Keratinocyte (primary cell): ENCODE measurements at regions not wholly inside any gene's neighbourhood (a gene's known extent, or its start where the extent isn't known, plus 50 kb on each side); places are given as distances from the start of the nearest gene placed in this dataset.

Experiments
- DNase-seq: peaks from one replicate; pipeline ENCODE4 v3.0.0-alpha.2; 2011; ENCODE audit warnings: low read depth, missing footprints, low spot score
- FAIRE-seq: peaks from 2 replicates; lab custom pipeline; 2011; peaks lifted over from hg19 to GRCh38; lab: Jason Lieb, UNC
- H2AFZ ChIP-seq: 2 replicates; pipeline ENCODE4 v1.6.0; 2012; ENCODE audit warnings: low read length, control low read depth, inconsistent platforms; ENCODE audit not compliant: control insufficient read depth
- H3K27ac ChIP-seq: 2 replicates; pipeline ENCODE4 v1.5.1; 2011; ENCODE audit warnings: low read length; ENCODE audit not compliant: control insufficient read depth, insufficient read depth
- H3K27me3 ChIP-seq: 3 replicates; pipeline ENCODE4 v1.6.0; 2011; ENCODE audit warnings: low read length; ENCODE audit not compliant: control insufficient read depth, insufficient read depth; ENCODE audit errors: extremely low read depth
- H3K36me3 ChIP-seq, 2 experiments: 2 replicates in 1 of 2; 3 replicates in 1 of 2; pipeline ENCODE4 v1.5.1; 2011; ENCODE audit warnings: low read length in 2 of 2, mild to moderate bottlenecking in 1 of 2; ENCODE audit not compliant: control insufficient read depth in 2 of 2, insufficient read depth in 2 of 2; ENCODE audit errors: extremely low read depth in 1 of 2
- H3K4me1 ChIP-seq: 3 replicates; pipeline ENCODE4 v1.5.1; 2011; ENCODE audit warnings: low read length; ENCODE audit not compliant: control insufficient read depth, insufficient read depth; ENCODE audit errors: extremely low read depth
- H3K4me2 ChIP-seq: 3 replicates; pipeline ENCODE4 v1.6.0; 2011; ENCODE audit warnings: low read depth, low read length; ENCODE audit not compliant: control insufficient read depth, insufficient read depth; ENCODE audit errors: extremely low read depth
- H3K4me3 ChIP-seq, 3 experiments: fragments of 200-600 bp in 1 of 3; sonication (generic) in 1 of 3; 2 replicates in 2 of 3; 3 replicates in 1 of 3; pipeline ENCODE4 v1.5.1; 2011 to 2016; ENCODE audit warnings: low read length in 3 of 3, mild to moderate bottlenecking in 3 of 3, control low read depth in 2 of 3, inconsistent platforms in 1 of 3, low read depth in 1 of 3, mixed read lengths in 1 of 3, mixed run types in 1 of 3, moderate library complexity in 1 of 3; ENCODE audit not compliant: control insufficient read depth in 2 of 3, insufficient read depth in 2 of 3; ENCODE audit errors: extremely low read depth in 1 of 3
- H3K79me2 ChIP-seq: 2 replicates; pipeline ENCODE4 v1.6.0; 2012; ENCODE audit warnings: low read length; ENCODE audit not compliant: control insufficient read depth, insufficient read depth
- H3K9ac ChIP-seq: 3 replicates; pipeline ENCODE4 v1.6.0; 2011; ENCODE audit warnings: low read length; ENCODE audit not compliant: control insufficient read depth, insufficient read depth; ENCODE audit errors: extremely low read depth
- H3K9me1 ChIP-seq: 3 replicates; pipeline ENCODE4 v1.6.0; 2011; ENCODE audit warnings: low read length; ENCODE audit not compliant: control insufficient read depth, insufficient read depth; ENCODE audit errors: extremely low read depth
- H3K9me3 ChIP-seq: 2 replicates; pipeline ENCODE4 v1.5.1; 2012; ENCODE audit warnings: low read depth, low read length; ENCODE audit not compliant: control insufficient read depth
- H4K20me1 ChIP-seq: 3 replicates; pipeline ENCODE4 v1.6.0; 2011; ENCODE audit warnings: low read length; ENCODE audit not compliant: control insufficient read depth, insufficient read depth; ENCODE audit errors: extremely low read depth
- EZH2 ChIP-seq: IDR thresholded peaks from one replicate; pipeline ENCODE4 v1.6.1; 2012; ENCODE audit warnings: inconsistent platforms, mild to moderate bottlenecking, low read length, moderate library complexity
- dilution Hi-C: fragments of 300-500 bp; cut with MboI; formaldehyde crosslinking; loops from one replicate; pipeline ENCODE4 v1.7.0; 2020; ENCODE audit warnings: low sequenced_read_pairs; ENCODE audit not compliant: extremely low pct_ligation_motif_present
- TF ChIP-seq, protein P1 (sequence below), 3 experiments: IDR thresholded peaks in 1 of 3; conservative IDR thresholded peaks in 1 of 3; optimal IDR thresholded peaks in 1 of 3; 2 replicates in 2 of 3; 3 replicates in 1 of 3; pipeline versions ENCODE3 to v1.5.1; 2011; ENCODE audit warnings: low read length in 3 of 3, mild to moderate bottlenecking in 3 of 3, moderate library complexity in 2 of 3, control low read depth in 1 of 3, inconsistent platforms in 1 of 3; ENCODE audit not compliant: insufficient read depth in 2 of 3; ENCODE audit errors: extremely low read depth in 1 of 3

DNA sequence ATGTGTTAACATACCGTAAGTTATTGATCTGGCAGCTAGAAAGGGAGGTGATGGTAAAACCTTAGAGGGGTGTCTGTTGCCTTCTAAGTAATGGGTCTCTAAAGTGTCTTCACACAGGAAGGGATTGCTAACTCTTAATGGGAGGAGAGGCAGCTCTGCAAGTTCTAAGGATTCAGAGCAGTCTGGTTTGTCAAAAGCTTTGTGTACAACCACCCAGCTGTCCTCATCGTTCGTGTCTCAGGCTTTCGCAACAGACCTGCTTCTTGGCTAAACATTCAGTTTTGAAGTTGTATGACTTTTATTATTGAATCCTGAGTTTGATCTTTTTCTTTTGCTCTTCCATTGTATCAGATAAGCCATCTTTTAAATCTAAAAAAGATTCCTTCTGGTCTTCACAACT lies 404.9 kb downstream of the SQOR start:
- no peaks in the 10 kb centered on the region for H4K20me1 ChIP-seq
- no peak for FAIRE-seq
- no peaks in the 10 kb centered on the region for H3K36me3 ChIP-seq
- no peaks in the 10 kb centered on the region for H3K27me3 ChIP-seq
- H3K9me1 ChIP-seq: no peaks in the 10 kb centered on the region
- H3K27ac ChIP-seq: no peak overlapping the region
- TF ChIP-seq, protein P1, sequence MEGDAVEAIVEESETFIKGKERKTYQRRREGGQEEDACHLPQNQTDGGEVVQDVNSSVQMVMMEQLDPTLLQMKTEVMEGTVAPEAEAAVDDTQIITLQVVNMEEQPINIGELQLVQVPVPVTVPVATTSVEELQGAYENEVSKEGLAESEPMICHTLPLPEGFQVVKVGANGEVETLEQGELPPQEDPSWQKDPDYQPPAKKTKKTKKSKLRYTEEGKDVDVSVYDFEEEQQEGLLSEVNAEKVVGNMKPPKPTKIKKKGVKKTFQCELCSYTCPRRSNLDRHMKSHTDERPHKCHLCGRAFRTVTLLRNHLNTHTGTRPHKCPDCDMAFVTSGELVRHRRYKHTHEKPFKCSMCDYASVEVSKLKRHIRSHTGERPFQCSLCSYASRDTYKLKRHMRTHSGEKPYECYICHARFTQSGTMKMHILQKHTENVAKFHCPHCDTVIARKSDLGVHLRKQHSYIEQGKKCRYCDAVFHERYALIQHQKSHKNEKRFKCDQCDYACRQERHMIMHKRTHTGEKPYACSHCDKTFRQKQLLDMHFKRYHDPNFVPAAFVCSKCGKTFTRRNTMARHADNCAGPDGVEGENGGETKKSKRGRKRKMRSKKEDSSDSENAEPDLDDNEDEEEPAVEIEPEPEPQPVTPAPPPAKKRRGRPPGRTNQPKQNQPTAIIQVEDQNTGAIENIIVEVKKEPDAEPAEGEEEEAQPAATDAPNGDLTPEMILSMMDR (optimal IDR thresholded peaks at IDR 0.05 in 1 of 3, IDR thresholded peaks at IDR 0.05 in 1 of 3, conservative IDR thresholded peaks at IDR 0.05 in 1 of 3; ENCODE audit: extremely low read depth in 1 of 3, insufficient read depth in 2 of 3, low read length in 3 of 3): no peak
- DNase-seq: no peak
- H3K4me1 ChIP-seq: no peaks in the 10 kb centered on the region
- H3K4me3 ChIP-seq: no peak overlapping the region
- no peak overlapping the region for H3K9ac ChIP-seq
- no peaks in the 10 kb centered on the region for H3K79me2 ChIP-seq
- H3K4me2 ChIP-seq: no peak overlapping the region
- dilution Hi-C loops: no loop called here
- H2AFZ ChIP-seq: no peak overlapping the region
- H3K9me3 ChIP-seq: no peaks in the 10 kb centered on the region

DNA sequence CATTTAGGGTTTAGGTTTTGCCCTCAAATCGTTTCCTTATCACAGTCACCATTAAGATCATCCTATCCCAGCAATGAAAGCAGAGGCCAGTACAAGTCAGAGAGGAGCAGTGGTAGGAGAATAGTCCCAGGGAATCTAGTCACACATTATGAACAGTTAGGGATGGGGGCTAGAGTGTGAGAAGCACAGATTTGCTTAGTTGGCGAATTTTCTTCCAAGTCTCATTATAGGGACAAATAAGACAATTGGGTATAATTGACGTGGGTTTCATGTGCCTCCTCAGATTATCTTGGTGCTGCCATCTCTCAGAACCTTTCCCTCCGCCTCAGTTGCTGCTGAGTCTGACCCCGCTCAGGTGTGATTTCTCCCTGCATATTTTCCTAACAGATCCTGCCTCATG lies 407.1 kb downstream of the SQOR start:
- Histone ChIP-seq H3K9ac (no peak overlapping the region), H3K79me2 (no peaks in the 10 kb centered on the region), H3K27ac (no peak overlapping the region), H3K9me3 (no peaks in the 10 kb centered on the region), H3K4me3 (no peak overlapping the region), H3K9me1 (no peaks in the 10 kb centered on the region), H3K36me3 (no peaks in the 10 kb centered on the region), H2AFZ (no peak overlapping the region), H3K27me3 (no peaks in the 10 kb centered on the region), H4K20me1 (no peaks in the 10 kb centered on the region), H3K4me2 (no peak overlapping the region), H3K4me1 (no peaks in the 10 kb centered on the region)
- dilution Hi-C loops: no loop called here
- DNase-seq (no peak), FAIRE-seq (no peak)
- TF ChIP-seq, protein P1 (optimal IDR thresholded peaks at IDR 0.05 in 1 of 3, IDR thresholded peaks at IDR 0.05 in 1 of 3, conservative IDR thresholded peaks at IDR 0.05 in 1 of 3; ENCODE audit: extremely low read depth in 1 of 3, insufficient read depth in 2 of 3, low read length in 3 of 3): no peak
- no peak for TF ChIP-seq EZH2
